ENCODE measurements at regions not wholly inside any gene's neighbourhood (a gene's known extent, or its start where the extent isn't known, plus 50 kb on each side); places are given as distances from the start of the nearest gene placed in this dataset.
"Not testable (repeated sequence)": the region's sequence is repeated elsewhere in the genome, so short reads cannot be mapped to it uniquely, and the experiment has no call there.

DNA sequence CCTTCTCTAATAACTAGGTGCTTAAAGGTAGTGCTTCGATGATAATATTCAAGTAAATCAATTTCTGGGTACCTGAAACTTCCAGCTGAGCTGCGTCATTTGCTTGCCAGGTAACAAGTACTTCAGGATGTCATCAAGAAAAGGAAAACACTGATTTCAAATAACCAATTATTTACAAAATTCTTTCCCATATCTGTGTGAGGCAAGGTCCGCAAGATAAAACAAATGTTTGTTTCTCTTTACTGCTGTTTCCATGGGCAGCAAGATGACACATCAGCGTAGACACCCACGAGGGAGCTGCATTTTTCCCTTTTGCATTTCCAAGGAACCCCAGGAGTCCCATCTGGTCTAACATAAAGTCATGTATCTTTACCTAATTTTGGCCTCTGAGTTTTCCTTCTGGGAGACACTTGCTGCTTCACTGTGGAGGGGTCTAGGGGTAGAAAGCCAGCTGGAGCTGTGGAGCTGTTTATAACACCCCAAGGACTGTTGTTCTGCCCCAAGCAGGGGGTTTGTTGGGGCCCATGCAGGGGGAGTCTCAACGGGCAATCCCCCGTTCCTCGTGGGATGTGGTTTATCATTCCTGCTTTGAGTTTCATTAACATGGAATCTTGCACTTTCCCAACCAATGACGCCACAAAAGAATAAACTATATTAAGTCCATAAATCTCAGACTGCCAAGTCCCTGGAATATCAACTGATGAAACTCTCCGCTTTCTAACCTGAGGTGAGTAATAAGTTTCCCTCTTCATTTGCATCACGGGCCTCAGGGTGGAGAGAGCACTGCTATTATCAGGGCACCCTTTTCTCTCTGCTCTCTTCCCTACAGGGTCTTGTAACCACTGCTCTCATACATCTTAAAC, 112.8 kb upstream of the PELI2 start:
- BruUV-seq (replicated peaks), result no TSS peak
- peak overlapping the region; percentile 15; the same call in 1 of the 2 replicates for H3K9ac ChIP-seq (ENCODE audit: low read depth, low read length)

GRCh38 chr14:56007491-56007890, 110.7 kb upstream of the PELI2 start:
- H4K8ac ChIP-seq (ENCODE audit: low read depth in 2 of 2, low read length in 2 of 2); H3K9me3 ChIP-seq (ENCODE audit: control insufficient read depth, insufficient read depth, low read length); H4K5ac ChIP-seq (ENCODE audit: low read depth, low read length); H4K20me1 ChIP-seq (ENCODE audit: insufficient read depth, low read length); H3K36me3 ChIP-seq (ENCODE audit: control insufficient read depth, insufficient read depth, low read length); H2BK5ac ChIP-seq (ENCODE audit: low read depth, low read length, poor library complexity, severe bottlenecking); H3K18ac ChIP-seq (ENCODE audit: low read depth, low read length); H3K23ac ChIP-seq (ENCODE audit: low read depth, low read length); H3K56ac ChIP-seq (ENCODE audit: extremely low read depth, insufficient read depth, low read length); H2AFZ ChIP-seq (replicated peaks; ENCODE audit: low read length, poor library complexity); dilution Hi-C loops (cut with HindIII; ENCODE audit: low sequenced_read_pairs, unreplicated experiment); H2AK9ac ChIP-seq (replicated peaks; ENCODE audit: low read depth, low read length, poor library complexity); POLR2A ChIA-PET (ENCODE audit: unreplicated experiment); H3K14ac ChIP-seq (replicated peaks; ENCODE audit: low read depth, low read length); DNase-seq; H3K27me3 ChIP-seq (ENCODE audit: control insufficient read depth, insufficient read depth, low read length); H3K4me1 ChIP-seq (ENCODE audit: control insufficient read depth, insufficient read depth, low read length); H2AK5ac ChIP-seq (ENCODE audit: low read depth, low read length); H3K9ac ChIP-seq (ENCODE audit: low read depth, low read length); H2BK15ac ChIP-seq (ENCODE audit: low read depth, low read length); CTCF ChIA-PET; H3K4me3 ChIP-seq (ENCODE audit: insufficient read depth, low read depth, low read length); ATAC-seq (ENCODE audit: low read depth); in situ Hi-C loops (cut with MboI; ENCODE audit: low sequenced_read_pairs); H3K79me1 ChIP-seq (ENCODE audit: low read depth in 1 of 2, low read length in 2 of 2); H3K4ac ChIP-seq (ENCODE audit: low read depth, low read length); H2BK120ac ChIP-seq (ENCODE audit: low read depth, low read length); BruUV-seq (replicated peaks); H4K91ac ChIP-seq (ENCODE audit: insufficient read depth, low read depth, low read length); H3K4me2 ChIP-seq (ENCODE audit: low read depth, low read length); H2BK20ac ChIP-seq (ENCODE audit: low read depth, low read length); H3K27ac ChIP-seq (ENCODE audit: insufficient read depth, low read length): not testable (repeated sequence)
- no CpG with 5 or more reads among the region's 5 CpGs for WGBS, 2 experiments (ENCODE audit: extremely low coverage in 2 of 2, insufficient read length in 1 of 2)
- intact Hi-C loops (cut with micrococcal nuclease), result loop anchor here (10.0 kb wide), 1 partner anchor 273 kb away; no protein-coding TSS in a partner anchor
- peaks cover 11% of the 10 kb centered on the region; the same call in 1 of the 2 replicates for H3K9me1 ChIP-seq (ENCODE audit: insufficient read depth, low read length)

More for the DNA sequence above, 112.8 kb upstream of the PELI2 start:
- peaks cover 11% of the 10 kb centered on the region; the same call in 1 of the 2 replicates for H3K9me1 ChIP-seq (ENCODE audit: insufficient read depth, low read length)
- H4K91ac ChIP-seq (ENCODE audit: insufficient read depth, low read depth, low read length), result no peak overlapping the region
- no peaks in the 10 kb centered on the region for H4K20me1 ChIP-seq (ENCODE audit: insufficient read depth, low read length)
- ATAC-seq (ENCODE audit: low read depth) (peak; percentile 80), DNase-seq (peak; percentile 77)
- no peak overlapping the region for H4K8ac ChIP-seq (ENCODE audit: low read depth in 2 of 2, low read length in 2 of 2)
- H2AK5ac ChIP-seq (ENCODE audit: low read depth, low read length), result 0 out of 2 replicates have a peak overlapping the region, but pooled peaks have one; percentile 27
- no peak overlapping the region for H2BK20ac ChIP-seq (ENCODE audit: low read depth, low read length)
- peak overlapping the region; percentile 28; the same call in 1 of the 2 replicates for H2BK120ac ChIP-seq (ENCODE audit: low read depth, low read length)
- H3K23ac ChIP-seq (ENCODE audit: low read depth, low read length), result no peak overlapping the region
- in situ Hi-C loops (cut with MboI; ENCODE audit: low sequenced_read_pairs) (no loop called here), intact Hi-C loops (cut with micrococcal nuclease) (loop anchor here (1.0 to 10.0 kb wide), 2 partner anchors 271 to 335 kb away; no protein-coding TSS in a partner anchor), dilution Hi-C loops (cut with HindIII; ENCODE audit: low sequenced_read_pairs, unreplicated experiment) (no loop called here)
- no peak overlapping the region for H3K27ac ChIP-seq (ENCODE audit: insufficient read depth, low read length)
- H3K14ac ChIP-seq (replicated peaks; ENCODE audit: low read depth, low read length), result no peak overlapping the region
- no peaks in the 10 kb centered on the region for H3K79me1 ChIP-seq (ENCODE audit: low read depth in 1 of 2, low read length in 2 of 2)
- peak overlapping the region; percentile 67 for H2AFZ ChIP-seq (replicated peaks; ENCODE audit: low read length, poor library complexity)
- no peak overlapping the region for H3K56ac ChIP-seq (ENCODE audit: extremely low read depth, insufficient read depth, low read length)
- ChIA-PET CTCF (interaction anchor here (0.8 kb wide), 1 partner anchor 335 kb away, joined by 3 read pairs; no protein-coding TSS in a partner anchor), POLR2A (ENCODE audit: unreplicated experiment) (no interaction called here)
- H3K4me3 ChIP-seq (ENCODE audit: insufficient read depth, low read depth, low read length), result peak overlapping the region; percentile 24; the same call in 1 of the 2 replicates
- H3K27me3 ChIP-seq (ENCODE audit: control insufficient read depth, insufficient read depth, low read length), result no peaks in the 10 kb centered on the region; the same call in 1 of the 2 replicates
- H4K5ac ChIP-seq (ENCODE audit: low read depth, low read length), result no peak overlapping the region
- H3K9me3 ChIP-seq (ENCODE audit: control insufficient read depth, insufficient read depth, low read length), result no peaks in the 10 kb centered on the region; the same call in 1 of the 2 replicates
- H3K18ac ChIP-seq (ENCODE audit: low read depth, low read length), result no peak overlapping the region
- H2BK5ac ChIP-seq (ENCODE audit: low read depth, low read length, poor library complexity, severe bottlenecking), result peak overlapping the region; percentile 27
- H3K4me1 ChIP-seq (ENCODE audit: control insufficient read depth, insufficient read depth, low read length), result peaks cover 8% of the 10 kb centered on the region
- no peak overlapping the region for H3K4ac ChIP-seq (ENCODE audit: low read depth, low read length)
- H2BK15ac ChIP-seq (ENCODE audit: low read depth, low read length), result no peak overlapping the region
- no peaks in the 10 kb centered on the region for H3K36me3 ChIP-seq (ENCODE audit: control insufficient read depth, insufficient read depth, low read length)
- peak overlapping the region; percentile 87 for H3K4me2 ChIP-seq (ENCODE audit: low read depth, low read length)
- WGBS, 2 experiments (ENCODE audit: extremely low coverage in 2 of 2, insufficient read length in 1 of 2), result 0% methylated on average over 1 of the region's 11 CpGs; no CpG with 5 or more reads in 1 of the 2 experiments
- no peak overlapping the region for H2AK9ac ChIP-seq (replicated peaks; ENCODE audit: low read depth, low read length, poor library complexity)
- no peak for TF ChIP-seq MAZ (IDR thresholded peaks at IDR 0.05; ENCODE audit: borderline replicate concordance, low read depth, low read length)
- peak; percentile 69 for TF ChIP-seq FOS (IDR thresholded peaks at IDR 0.05; ENCODE audit: low read depth, low read length)
- peak; percentile 69 for TF ChIP-seq CEBPB (IDR thresholded peaks at IDR 0.05; ENCODE audit: low read depth, low read length)
